Ishikawa (cell line): ENCODE measurements at regions not wholly inside any gene's neighbourhood (a gene's known extent, or its start where the extent isn't known, plus 50 kb on each side); places are given as distances from the start of the nearest gene placed in this dataset.

Experiments
- CEBPB ChIP-seq: IDR thresholded peaks from 2 replicates; pipeline ENCODE4 v1.6.1; 2012
- CREB1 ChIP-seq: IDR thresholded peaks from 2 replicates; pipeline ENCODE4 v1.6.1; 2012; ENCODE audit warnings: low read depth
- EGR1 ChIP-seq: IDR thresholded peaks from 2 replicates; pipeline ENCODE4 v1.6.1; 2012
- EP300 ChIP-seq: IDR thresholded peaks from 2 replicates; pipeline ENCODE4 v1.6.1; 2012; ENCODE audit warnings: borderline replicate concordance
- FOXM1 ChIP-seq: IDR thresholded peaks from 2 replicates; pipeline ENCODE4 v1.6.1; 2012; ENCODE audit warnings: low read depth, borderline replicate concordance
- NFIC ChIP-seq: IDR thresholded peaks from 2 replicates; pipeline ENCODE4 v1.6.1; 2012
- RAD21 ChIP-seq: IDR thresholded peaks from 2 replicates; pipeline ENCODE4 v1.6.1; 2012; ENCODE audit warnings: low read depth
- TAF1 ChIP-seq: IDR thresholded peaks from 2 replicates; pipeline ENCODE4 v1.6.1; 2012; ENCODE audit warnings: low read depth, mild to moderate bottlenecking
- TCF12 ChIP-seq: IDR thresholded peaks from 2 replicates; pipeline ENCODE4 v1.6.1; 2012; ENCODE audit warnings: low read depth
- TEAD4 ChIP-seq: IDR thresholded peaks from 2 replicates; pipeline ENCODE4 v1.6.1; 2012
- YY1 ChIP-seq: IDR thresholded peaks from 2 replicates; pipeline ENCODE4 v1.6.1; 2012; ENCODE audit warnings: low read depth
- ZBTB7A ChIP-seq: IDR thresholded peaks from 2 replicates; pipeline ENCODE4 v1.6.1; 2012; ENCODE audit warnings: low read depth
- TF ChIP-seq, protein P1 (sequence below): IDR thresholded peaks from 2 replicates; pipeline ENCODE4 v1.6.1; 2012
- TF ChIP-seq, protein P2 (sequence below): IDR thresholded peaks from 2 replicates; pipeline ENCODE4 v1.6.1; 2012
- TF ChIP-seq, protein P3 (sequence below): IDR thresholded peaks from 2 replicates; pipeline ENCODE4 v1.6.1; 2012; ENCODE audit warnings: low read depth, mild to moderate bottlenecking

- TF ChIP-seq, protein P1, sequence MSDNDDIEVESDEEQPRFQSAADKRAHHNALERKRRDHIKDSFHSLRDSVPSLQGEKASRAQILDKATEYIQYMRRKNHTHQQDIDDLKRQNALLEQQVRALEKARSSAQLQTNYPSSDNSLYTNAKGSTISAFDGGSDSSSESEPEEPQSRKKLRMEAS = no peak
These were observed 346.2 kb upstream of the LYPLAL1 start for GRCh38 chr1:218827486-218827885.

- TF ChIP-seq, protein P2, sequence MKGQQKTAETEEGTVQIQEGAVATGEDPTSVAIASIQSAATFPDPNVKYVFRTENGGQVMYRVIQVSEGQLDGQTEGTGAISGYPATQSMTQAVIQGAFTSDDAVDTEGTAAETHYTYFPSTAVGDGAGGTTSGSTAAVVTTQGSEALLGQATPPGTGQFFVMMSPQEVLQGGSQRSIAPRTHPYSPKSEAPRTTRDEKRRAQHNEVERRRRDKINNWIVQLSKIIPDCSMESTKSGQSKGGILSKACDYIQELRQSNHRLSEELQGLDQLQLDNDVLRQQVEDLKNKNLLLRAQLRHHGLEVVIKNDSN = no peak
- no peak for TF ChIP-seq TAF1
These were observed 345.5 kb upstream of the LYPLAL1 start for GRCh38 chr1:218828125-218828650.

GRCh38 chr1:218829097-218829496 is 344.6 kb upstream of the LYPLAL1 start:
- TF ChIP-seq, protein P2 = no peak
- TF ChIP-seq YY1 = no peak
- TF ChIP-seq NFIC = no peak
- TF ChIP-seq TAF1 = no peak
- TF ChIP-seq CEBPB = no peak
- no peak for TF ChIP-seq EGR1
- TF ChIP-seq FOXM1 = no peak
- no peak for TF ChIP-seq TCF12
- TF ChIP-seq, protein P3, sequence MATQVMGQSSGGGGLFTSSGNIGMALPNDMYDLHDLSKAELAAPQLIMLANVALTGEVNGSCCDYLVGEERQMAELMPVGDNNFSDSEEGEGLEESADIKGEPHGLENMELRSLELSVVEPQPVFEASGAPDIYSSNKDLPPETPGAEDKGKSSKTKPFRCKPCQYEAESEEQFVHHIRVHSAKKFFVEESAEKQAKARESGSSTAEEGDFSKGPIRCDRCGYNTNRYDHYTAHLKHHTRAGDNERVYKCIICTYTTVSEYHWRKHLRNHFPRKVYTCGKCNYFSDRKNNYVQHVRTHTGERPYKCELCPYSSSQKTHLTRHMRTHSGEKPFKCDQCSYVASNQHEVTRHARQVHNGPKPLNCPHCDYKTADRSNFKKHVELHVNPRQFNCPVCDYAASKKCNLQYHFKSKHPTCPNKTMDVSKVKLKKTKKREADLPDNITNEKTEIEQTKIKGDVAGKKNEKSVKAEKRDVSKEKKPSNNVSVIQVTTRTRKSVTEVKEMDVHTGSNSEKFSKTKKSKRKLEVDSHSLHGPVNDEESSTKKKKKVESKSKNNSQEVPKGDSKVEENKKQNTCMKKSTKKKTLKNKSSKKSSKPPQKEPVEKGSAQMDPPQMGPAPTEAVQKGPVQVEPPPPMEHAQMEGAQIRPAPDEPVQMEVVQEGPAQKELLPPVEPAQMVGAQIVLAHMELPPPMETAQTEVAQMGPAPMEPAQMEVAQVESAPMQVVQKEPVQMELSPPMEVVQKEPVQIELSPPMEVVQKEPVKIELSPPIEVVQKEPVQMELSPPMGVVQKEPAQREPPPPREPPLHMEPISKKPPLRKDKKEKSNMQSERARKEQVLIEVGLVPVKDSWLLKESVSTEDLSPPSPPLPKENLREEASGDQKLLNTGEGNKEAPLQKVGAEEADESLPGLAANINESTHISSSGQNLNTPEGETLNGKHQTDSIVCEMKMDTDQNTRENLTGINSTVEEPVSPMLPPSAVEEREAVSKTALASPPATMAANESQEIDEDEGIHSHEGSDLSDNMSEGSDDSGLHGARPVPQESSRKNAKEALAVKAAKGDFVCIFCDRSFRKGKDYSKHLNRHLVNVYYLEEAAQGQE = no peak
- no peak for TF ChIP-seq ZBTB7A
- TF ChIP-seq EP300 = no peak
- TF ChIP-seq RAD21 = no peak
- TF ChIP-seq, protein P1 = no peak
- no peak for TF ChIP-seq CREB1
- no peak for TF ChIP-seq TEAD4

DNA sequence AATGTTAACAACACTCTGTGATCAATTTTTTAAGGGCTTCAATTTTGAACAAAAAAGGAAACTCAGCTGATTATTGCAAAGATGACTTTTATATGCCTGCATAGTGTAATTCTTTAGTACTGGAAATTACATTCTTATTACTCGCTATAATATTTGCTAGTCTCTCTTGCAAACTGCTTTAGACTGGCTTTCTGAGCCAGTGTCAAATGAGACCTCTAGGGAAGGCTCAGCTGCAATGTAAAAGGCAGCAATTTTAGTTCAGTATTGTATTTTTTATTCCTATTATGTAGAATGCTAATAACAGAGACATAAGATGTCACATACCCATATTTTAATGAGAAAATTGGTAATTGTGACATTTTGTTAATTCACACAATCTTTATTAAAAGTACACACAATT is 338.1 kb upstream of the LYPLAL1 start:
- TF ChIP-seq FOXM1 = no peak
- TF ChIP-seq NFIC = no peak
- no peak for TF ChIP-seq CEBPB
- no peak for TF ChIP-seq ZBTB7A
- TF ChIP-seq TCF12 = no peak
- TF ChIP-seq TEAD4 = no peak
- no peak for TF ChIP-seq YY1
- TF ChIP-seq CREB1 = no peak
- TF ChIP-seq TAF1 = no peak
- no peak for TF ChIP-seq RAD21

DNA sequence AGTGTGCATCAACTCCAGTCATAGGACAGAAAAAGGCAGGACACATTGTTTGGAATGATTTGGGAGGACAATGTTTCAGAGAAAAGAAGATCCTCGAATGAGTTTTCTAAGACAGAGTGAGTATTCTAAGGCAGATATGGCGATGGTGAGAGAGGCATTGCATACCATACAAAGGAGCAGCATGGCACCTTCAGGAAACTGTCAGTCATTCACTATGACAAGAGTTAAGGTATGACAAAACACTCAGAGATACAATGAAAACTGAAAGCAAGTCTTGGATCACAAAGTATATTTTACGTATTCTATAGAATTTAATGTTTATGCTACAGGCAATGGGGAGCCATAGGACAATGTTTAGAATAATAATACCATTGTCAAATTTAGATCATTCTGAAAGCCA is 337.4 kb upstream of the LYPLAL1 start:
- TF ChIP-seq YY1 = no peak
- TF ChIP-seq, protein P2 = no peak

DNA sequence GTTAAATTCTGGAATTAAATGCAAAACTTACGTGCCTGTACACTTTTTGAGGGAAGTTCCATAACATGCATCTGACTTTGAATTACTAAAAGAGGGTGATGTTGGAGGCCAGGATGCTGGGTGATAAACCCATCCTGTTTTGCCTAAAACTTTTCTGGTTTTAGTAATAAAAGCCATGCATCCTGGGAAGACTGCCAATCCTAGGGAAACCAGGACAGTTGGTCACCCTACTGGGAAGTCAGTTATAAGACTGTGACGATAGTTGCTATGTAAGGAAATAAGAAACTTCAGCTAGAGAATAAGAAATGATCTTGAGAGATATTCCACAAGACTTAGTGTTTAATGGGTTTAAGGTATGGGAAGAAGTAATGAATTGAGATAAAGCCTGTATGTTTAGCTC is 336.6 kb upstream of the LYPLAL1 start:
- no peak for TF ChIP-seq TEAD4
- TF ChIP-seq TCF12 = no peak

DNA sequence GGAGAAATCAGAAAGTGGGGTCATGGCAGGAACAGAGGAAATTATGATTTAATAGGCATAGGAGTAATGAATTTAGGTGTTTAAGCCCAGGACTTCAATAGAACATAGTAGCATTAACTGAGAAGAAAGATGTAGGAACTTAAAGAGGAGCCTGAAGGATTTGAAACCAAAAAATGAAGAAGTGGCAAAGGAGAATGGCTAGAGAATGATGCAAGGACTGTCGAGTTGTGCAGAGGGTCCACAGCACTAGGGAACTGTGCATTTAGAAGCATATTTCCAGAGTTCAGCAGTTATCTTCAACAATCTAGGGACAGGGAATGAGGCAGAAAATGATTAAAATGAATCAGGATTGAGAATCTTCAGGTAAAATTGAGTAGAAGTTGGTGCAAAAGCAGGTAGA is 328.1 kb upstream of the LYPLAL1 start:
- TF ChIP-seq YY1 = no peak
- TF ChIP-seq, protein P3 = no peak
- TF ChIP-seq TEAD4 = no peak
- TF ChIP-seq, protein P1 = no peak
- no peak for TF ChIP-seq CREB1
- TF ChIP-seq RAD21 = no peak
- no peak for TF ChIP-seq EP300
- TF ChIP-seq, protein P2 = no peak
- no peak for TF ChIP-seq EGR1
- no peak for TF ChIP-seq NFIC
- TF ChIP-seq ZBTB7A = no peak
- TF ChIP-seq CEBPB = no peak
- TF ChIP-seq TCF12 = no peak
- no peak for TF ChIP-seq TAF1
- no peak for TF ChIP-seq FOXM1
